BLaER1 treated with 17β-estradiol and CSF1 and Interleukin-3, amounts not matched to agents 10 nM and 100 nM (cell line): ENCODE measurements at regions not wholly inside any gene's neighbourhood (a gene's known extent, or its start where the extent isn't known, plus 50 kb on each side); places are given as distances from the start of the nearest gene placed in this dataset.

Experiments used
- H3K27ac ChIP-seq, 11 experiments: shearing (Covaris generic); formaldehyde crosslinking; 2 replicates each; pipeline ENCODE4 v1.8.1; 2022
- H3K27me3 ChIP-seq, 11 experiments: shearing (Covaris generic); formaldehyde crosslinking; 2 replicates each; pipeline ENCODE4 v1.8.1; 2022
- H3K36me3 ChIP-seq, 11 experiments: shearing (Covaris generic); formaldehyde crosslinking; 2 replicates each; pipeline ENCODE4 v1.8.1; 2022
- H3K4me1 ChIP-seq, 10 experiments: shearing (Covaris generic); formaldehyde crosslinking; 2 replicates each; pipeline ENCODE4 v1.8.1; 2022
- H3K4me2 ChIP-seq, 11 experiments: shearing (Covaris generic); formaldehyde crosslinking; 2 replicates each; pipeline ENCODE4 v1.8.1; 2022
- H3K4me3 ChIP-seq, 10 experiments: shearing (Covaris generic); formaldehyde crosslinking; 2 replicates each; pipeline ENCODE4 v1.8.1; 2022
- H3K9ac ChIP-seq, 11 experiments: shearing (Covaris generic); formaldehyde crosslinking; 2 replicates each; pipeline ENCODE4 v1.8.1; 2022
- H3K9me3 ChIP-seq, 11 experiments: shearing (Covaris generic); formaldehyde crosslinking; replicated peaks in 1 of 11; 2 replicates each; pipeline ENCODE4 v1.8.1; 2022
- H4K20me1 ChIP-seq, 11 experiments: shearing (Covaris generic); formaldehyde crosslinking; 2 replicates each; pipeline ENCODE4 v1.8.1; 2022
- Cebpa-rat ChIP-seq, 11 experiments: shearing (Covaris generic); IDR thresholded peaks; 2 replicates each; pipeline ENCODE4 v1.8.1; 2022

GRCh38 chr11:28631148-28631547 lies 523.0 kb downstream of the METTL15 start:
- Histone ChIP-seq H3K27ac (no peak overlapping the region), H3K9ac (no peak overlapping the region), H3K36me3 (no peaks in the 10 kb centered on the region), H3K4me1 (no peaks in the 10 kb centered on the region), H3K9me3 (no peaks in the 10 kb centered on the region), H3K27me3 (no peaks in the 10 kb centered on the region), H3K4me2 (no peak overlapping the region), H3K4me3 (no peak overlapping the region), H4K20me1 (no peaks in the 10 kb centered on the region)
- TF ChIP-seq Cebpa-rat (IDR thresholded peaks at IDR 0.05), result no peak

GRCh38 chr11:28629235-28629634 lies 521.0 kb downstream of the METTL15 start:
- Histone ChIP-seq H3K27ac (no peak overlapping the region), H3K4me2 (no peak overlapping the region), H4K20me1 (no peaks in the 10 kb centered on the region), H3K4me3 (no peak overlapping the region), H3K9ac (no peak overlapping the region), H3K27me3 (no peaks in the 10 kb centered on the region), H3K4me1 (no peaks in the 10 kb centered on the region), H3K9me3 (no peaks in the 10 kb centered on the region), H3K36me3 (no peaks in the 10 kb centered on the region)
- no peak for TF ChIP-seq Cebpa-rat (IDR thresholded peaks at IDR 0.05)

DNA sequence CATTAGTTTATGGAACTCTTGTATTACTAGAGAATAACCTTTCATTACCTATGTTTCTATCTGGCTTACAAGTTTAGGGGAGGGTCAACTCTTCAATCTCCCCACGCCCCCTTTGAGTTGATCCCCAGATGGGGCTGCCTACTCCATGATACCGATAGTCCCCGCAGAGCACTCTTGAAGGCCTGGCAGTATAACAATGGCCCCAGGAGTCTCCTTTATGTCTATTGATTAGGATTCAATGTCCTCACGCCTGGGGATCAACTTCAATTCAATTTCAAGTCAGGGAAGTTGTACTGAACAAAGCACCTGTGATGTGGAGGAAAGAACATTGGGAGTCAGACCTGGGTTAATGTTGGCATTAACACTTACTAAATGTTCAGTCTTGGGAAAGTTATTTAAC lies 520.2 kb downstream of the METTL15 start:
- Histone ChIP-seq H3K4me3 (no peak overlapping the region), H3K4me1 (no peaks in the 10 kb centered on the region), H3K9me3 (no peaks in the 10 kb centered on the region), H3K36me3 (no peaks in the 10 kb centered on the region), H3K27ac (no peak overlapping the region), H3K9ac (no peak overlapping the region), H4K20me1 (no peaks in the 10 kb centered on the region), H3K4me2 (no peak overlapping the region), H3K27me3 (no peaks in the 10 kb centered on the region)
- TF ChIP-seq Cebpa-rat (IDR thresholded peaks at IDR 0.05), result no peak

GRCh38 chr11:28627690-28628255 lies 519.6 kb downstream of the METTL15 start:
- Histone ChIP-seq H3K9me3 (no peaks in the 10 kb centered on the region), H3K36me3 (no peaks in the 10 kb centered on the region), H3K4me2 (no peak overlapping the region), H4K20me1 (no peaks in the 10 kb centered on the region), H3K27me3 (no peaks in the 10 kb centered on the region), H3K9ac (no peak overlapping the region), H3K27ac (no peak overlapping the region), H3K4me3 (no peak overlapping the region), H3K4me1 (no peaks in the 10 kb centered on the region)
- TF ChIP-seq Cebpa-rat (IDR thresholded peaks at IDR 0.05), result no peak

DNA sequence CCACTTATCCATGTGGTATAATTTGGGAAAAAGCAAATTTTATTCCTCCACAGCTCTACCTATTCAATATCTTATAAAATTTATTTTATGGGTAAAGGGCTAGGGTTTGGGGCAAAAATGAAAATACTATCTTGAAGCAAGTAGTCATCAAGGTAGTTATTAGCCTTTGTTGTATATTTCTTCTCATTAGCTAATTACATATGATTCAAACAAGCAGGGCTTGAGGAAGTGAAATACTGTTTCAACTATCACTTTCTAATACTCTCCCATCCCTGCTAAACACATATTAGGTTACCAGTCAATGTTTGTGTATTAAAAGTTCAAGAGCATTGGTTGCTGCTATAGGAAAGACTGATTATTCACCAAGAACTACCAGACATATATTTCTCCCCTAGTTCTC lies 517.3 kb downstream of the METTL15 start:
- no peak overlapping the region for H3K27ac ChIP-seq
- no peaks in the 10 kb centered on the region for H4K20me1 ChIP-seq
- no peaks in the 10 kb centered on the region for H3K36me3 ChIP-seq
- no peaks in the 10 kb centered on the region for H3K9me3 ChIP-seq
- TF ChIP-seq Cebpa-rat (IDR thresholded peaks at IDR 0.05), result no peak
- H3K27me3 ChIP-seq, result no peaks in the 10 kb centered on the region
- H3K9ac ChIP-seq, result no peak overlapping the region
- no peak overlapping the region for H3K4me3 ChIP-seq
- H3K4me1 ChIP-seq, result no peaks in the 10 kb centered on the region
- H3K4me2 ChIP-seq, result no peak overlapping the region

DNA sequence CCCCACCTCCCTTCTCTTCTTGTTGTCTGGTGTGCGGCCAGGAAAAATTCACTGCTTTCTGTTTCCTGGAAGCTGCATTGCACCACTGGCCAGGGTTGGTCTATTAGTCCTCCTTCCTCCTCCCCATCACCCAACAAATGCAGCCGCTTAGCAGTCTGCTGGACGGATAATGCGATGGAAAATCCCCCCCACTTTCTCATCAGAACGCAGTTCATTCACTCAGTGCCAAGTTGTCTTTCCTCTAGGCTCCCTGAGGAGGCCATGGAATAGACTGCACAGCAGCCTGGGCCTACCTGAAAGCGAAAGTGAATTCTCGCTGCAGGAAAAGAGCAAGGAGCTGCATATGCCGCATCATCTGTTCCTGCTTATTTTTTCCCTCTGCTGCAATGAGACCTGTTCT lies 513.6 kb downstream of the METTL15 start:
- Histone ChIP-seq H4K20me1 (no peaks in the 10 kb centered on the region), H3K4me2 (no peak overlapping the region), H3K9ac (no peak overlapping the region), H3K27me3 (no peaks in the 10 kb centered on the region), H3K27ac (no peak overlapping the region), H3K9me3 (no peaks in the 10 kb centered on the region), H3K4me1 (no peaks in the 10 kb centered on the region), H3K4me3 (no peak overlapping the region), H3K36me3 (no peaks in the 10 kb centered on the region)
- TF ChIP-seq Cebpa-rat (IDR thresholded peaks at IDR 0.05), result no peak

- no peak overlapping the region for H3K27ac ChIP-seq
- H4K20me1 ChIP-seq, result no peaks in the 10 kb centered on the region
- H3K9me3 ChIP-seq, result peaks cover 0 to 3% (median 0%) of the 10 kb centered on the region in 11 experiments; a peak in 1 of 22 replicates
- no peak overlapping the region for H3K4me2 ChIP-seq
- H3K36me3 ChIP-seq, result no peaks in the 10 kb centered on the region
- TF ChIP-seq Cebpa-rat (IDR thresholded peaks at IDR 0.05), result no peak
- no peaks in the 10 kb centered on the region for H3K27me3 ChIP-seq
- H3K4me3 ChIP-seq, result no peak overlapping the region
- H3K4me1 ChIP-seq, result no peaks in the 10 kb centered on the region
- no peak overlapping the region for H3K9ac ChIP-seq
These were observed 511.8 kb downstream of the METTL15 start for GRCh38 chr11:28619846-28620540.

GRCh38 chr11:28618416-28618815 lies 510.2 kb downstream of the METTL15 start:
- peaks cover 0 to 13% (median 0%) of the 10 kb centered on the region in 11 experiments; a peak in 1 of 22 replicates for H3K9me3 ChIP-seq
- no peaks in the 10 kb centered on the region for H4K20me1 ChIP-seq
- H3K4me2 ChIP-seq, result no peak overlapping the region
- no peaks in the 10 kb centered on the region for H3K36me3 ChIP-seq
- no peak overlapping the region for H3K27ac ChIP-seq
- H3K4me3 ChIP-seq, result no peak overlapping the region
- no peaks in the 10 kb centered on the region for H3K4me1 ChIP-seq
- TF ChIP-seq Cebpa-rat (IDR thresholded peaks at IDR 0.05), result no peak
- no peaks in the 10 kb centered on the region for H3K27me3 ChIP-seq
- no peak overlapping the region for H3K9ac ChIP-seq

DNA sequence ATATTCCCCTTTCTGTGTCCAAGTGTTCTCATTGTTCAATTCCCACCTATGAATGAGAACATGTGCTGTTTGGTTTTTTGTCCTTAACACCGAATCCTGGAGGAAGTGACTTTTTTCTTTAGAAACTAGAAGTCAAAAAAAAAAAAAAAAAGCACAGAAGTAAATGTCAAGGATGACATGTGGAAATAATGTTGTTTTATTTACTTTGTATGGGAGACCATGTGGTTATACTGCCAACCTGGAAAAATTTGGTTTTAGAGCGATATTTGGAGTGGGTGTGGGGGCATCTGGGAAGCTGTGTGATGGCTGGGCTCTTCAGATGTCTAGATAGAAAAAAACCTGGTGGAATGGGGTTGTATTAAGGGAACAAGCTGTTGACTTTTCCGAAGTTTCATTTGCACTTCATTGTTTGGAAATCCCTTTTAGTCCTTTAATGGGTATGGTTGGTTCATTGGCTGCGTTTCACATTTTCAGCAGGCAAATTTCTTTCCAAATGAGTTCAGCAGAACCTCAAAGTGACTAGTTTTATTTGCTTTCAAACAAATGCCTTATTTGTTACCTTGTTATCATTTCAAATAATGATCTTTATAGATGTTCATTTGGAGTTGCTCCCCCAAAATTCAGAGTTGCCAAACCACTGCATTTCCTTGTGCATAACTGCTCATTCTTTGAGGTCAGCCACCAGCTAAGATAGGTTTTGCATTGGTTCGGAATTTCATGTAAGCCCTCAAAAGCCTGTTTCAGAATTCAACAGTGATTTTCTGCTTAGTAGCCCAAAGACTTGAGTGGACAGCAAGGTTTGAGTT lies 508.2 kb downstream of the METTL15 start:
- no peak for TF ChIP-seq Cebpa-rat (IDR thresholded peaks at IDR 0.05)
- Histone ChIP-seq H3K9me3 (peaks cover 0 to 13% (median 0%) of the 10 kb centered on the region in 11 experiments; a peak in 1 of 22 replicates), H3K4me2 (no peak overlapping the region), H4K20me1 (no peaks in the 10 kb centered on the region), H3K4me1 (no peaks in the 10 kb centered on the region), H3K36me3 (no peaks in the 10 kb centered on the region), H3K27me3 (no peaks in the 10 kb centered on the region), H3K27ac (no peak overlapping the region), H3K4me3 (no peak overlapping the region), H3K9ac (no peak overlapping the region)
